HCT116 (cell line): ENCODE measurements at regions not wholly inside any gene's neighbourhood (a gene's known extent, or its start where the extent isn't known, plus 50 kb on each side); places are given as distances from the start of the nearest gene placed in this dataset.

ENCODE experiments used
- ATAC-seq: fragments of 200-7000 bp; cut with Tn5 transposase; 2 replicates; pipeline ENCODE4 v1.9.1; 2020; ENCODE audit warnings: mild to moderate bottlenecking, moderate library complexity
- BruUV-seq: library from RNA; stranded (reverse); fragments of 400-500 nt; replicated peaks from 2 replicates; lab custom pipeline; 2021; lab: Mats Ljungman, UMichigan
- CTCF ChIA-PET: fragments of 300-600 bp; sonication (Branson Sonifier 250); formaldehyde crosslinking; loops from one replicate; lab custom pipeline; 2021; ENCODE audit warnings: antibody characterized with exemption; lab: Charles Lee
- POLR2A ChIA-PET: fragments of 300-600, 350-600 bp; sonication (Branson Sonifier 250); formaldehyde crosslinking; loops from one replicate; lab custom pipeline; 2021; ENCODE audit warnings: antibody characterized with exemption; lab: Charles Lee
- RAD21 ChIA-PET, 2 experiments: fragments of 300-600 bp; sonication (Branson Sonifier 250); formaldehyde crosslinking; loops; one replicate each; lab custom pipeline; 2023; ENCODE audit warnings: low total read pairs in 2 of 2; ENCODE audit not compliant: uncharacterized antibody in 2 of 2, unreplicated experiment in 2 of 2, low non-redundant PET in 1 of 2; lab: Charles Lee
- DNase-seq: peaks from one replicate; pipeline ENCODE4 v3.0.0-alpha.2; 2010; ENCODE audit warnings: low read depth, low spot score
- H2AFZ ChIP-seq: fragments of 200-600 bp; shearing (Covaris generic), sonication (generic); 2 replicates; pipeline ENCODE4 v1.6.1; 2017; ENCODE audit warnings: low read depth, mixed run types, mixed read lengths, antibody characterized with exemption, low read length; ENCODE audit not compliant: poor library complexity, severe bottlenecking
- H3K27ac ChIP-seq: 2 replicates; pipeline ENCODE4 v1.5.1; 2012; ENCODE audit warnings: low read depth, low read length
- H3K27me3 ChIP-seq: fragments of 200-600 bp; sonication (generic); 2 replicates; pipeline ENCODE4 v1.6.1; 2016; ENCODE audit warnings: mixed run types, low read length, mixed read lengths; ENCODE audit not compliant: insufficient read depth
- H3K36me3 ChIP-seq, 2 experiments: fragments of 200-500 bp in 1 of 2; fragments of 200-600 bp in 1 of 2; sonication (Bioruptor generic) in 1 of 2; sonication (generic) in 1 of 2; 2 replicates each; pipeline versions ENCODE4 v1.5.1 to v1.6.1; 2014 to 2016; ENCODE audit warnings: low read length in 2 of 2, inconsistent platforms in 1 of 2, mixed read lengths in 1 of 2, mixed run types in 1 of 2; ENCODE audit not compliant: insufficient read depth in 2 of 2, control insufficient read depth in 1 of 2
- H3K4me1 ChIP-seq, 2 experiments: fragments of 200-600 bp in 1 of 2; sonication (generic) in 1 of 2; 2 replicates each; pipeline versions ENCODE4 v1.5.1 to v1.6.1; 2012 to 2017; ENCODE audit warnings: low read length in 2 of 2, inconsistent platforms in 1 of 2, mild to moderate bottlenecking in 1 of 2, mixed read lengths in 1 of 2, mixed run types in 1 of 2, moderate library complexity in 1 of 2; ENCODE audit not compliant: insufficient read depth in 2 of 2, control insufficient read depth in 1 of 2
- H3K4me2 ChIP-seq: fragments of 200-600 bp; sonication (generic); 2 replicates; pipeline ENCODE4 v1.6.1; 2017; ENCODE audit warnings: mixed run types, low read length, mixed read lengths
- H3K4me3 ChIP-seq, 2 experiments: fragments of 200-600 bp in 1 of 2; sonication (generic) in 1 of 2; replicated peaks in 1 of 2; 2 replicates each; pipeline ENCODE4 v1.5.1; 2011 to 2016; ENCODE audit warnings: low read length in 2 of 2, control low read depth in 1 of 2, low read depth in 1 of 2, mild to moderate bottlenecking in 1 of 2, mixed read lengths in 1 of 2, mixed run types in 1 of 2
- H3K79me2 ChIP-seq: fragments of 200-600 bp; sonication (generic); 2 replicates; pipeline ENCODE4 v1.6.1; 2017; ENCODE audit warnings: mild to moderate bottlenecking, mixed run types, low read length, moderate library complexity, mixed read lengths; ENCODE audit not compliant: insufficient read depth
- H3K9ac ChIP-seq: fragments of 200-600 bp; sonication (generic); 2 replicates; pipeline ENCODE4 v1.6.1; 2016; ENCODE audit warnings: low read length, mixed read lengths
- H3K9me2 ChIP-seq: fragments of 200-600 bp; sonication (generic), shearing (Covaris generic); 2 replicates; pipeline ENCODE4 v1.6.1; 2017; ENCODE audit warnings: mixed run types, mild to moderate bottlenecking, moderate library complexity; ENCODE audit not compliant: insufficient read depth
- H3K9me3 ChIP-seq, 2 experiments: fragments of 200-500 bp in 1 of 2; fragments of 200-600 bp in 1 of 2; sonication (Bioruptor generic) in 1 of 2; sonication (generic) in 1 of 2; 2 replicates each; pipeline ENCODE4 v1.6.1; 2014 to 2017; ENCODE audit warnings: low read length in 2 of 2, mixed read lengths in 2 of 2, inconsistent platforms in 1 of 2, low read depth in 1 of 2, mild to moderate bottlenecking in 1 of 2, mixed run types in 1 of 2, moderate library complexity in 1 of 2; ENCODE audit not compliant: control insufficient read depth in 1 of 2, insufficient read depth in 1 of 2
- H4K20me1 ChIP-seq: fragments of 200-600 bp; sonication (generic), shearing (Covaris generic); 2 replicates; pipeline ENCODE4 v1.6.1; 2017; ENCODE audit warnings: mixed run types, mild to moderate bottlenecking, moderate library complexity; ENCODE audit not compliant: insufficient read depth
- CBX3 ChIP-seq: IDR thresholded peaks from 2 replicates; pipeline ENCODE4 v1.6.1; 2012; ENCODE audit warnings: low read depth
- CEBPB ChIP-seq: IDR thresholded peaks from 2 replicates; pipeline ENCODE4 v1.6.1; 2012; ENCODE audit warnings: low read depth
- CTCF ChIP-seq, 3 experiments: fragments of 200-600 bp in 1 of 3; sonication (generic) in 1 of 3; IDR thresholded peaks in 2 of 3; conservative IDR thresholded peaks in 1 of 3; 2 replicates each; pipeline ENCODE4 v1.5.1; 2012 to 2017; ENCODE audit warnings: low read depth in 2 of 3, low read length in 2 of 3, antibody characterized with exemption in 1 of 3, borderline replicate concordance in 1 of 3, control low read depth in 1 of 3, mild to moderate bottlenecking in 1 of 3, mixed read lengths in 1 of 3, mixed run types in 1 of 3, moderate library complexity in 1 of 3; ENCODE audit not compliant: insufficient read depth in 1 of 3
- EGR1 ChIP-seq: IDR thresholded peaks from 2 replicates; pipeline ENCODE4 v1.6.1; 2012; ENCODE audit warnings: low read depth
- EZH2 ChIP-seq: fragments of 200-600 bp; sonication (generic); IDR thresholded peaks from 2 replicates; pipeline ENCODE4 v1.6.1; 2017; ENCODE audit warnings: antibody characterized with exemption, mixed run types
- FOSL1 ChIP-seq: IDR thresholded peaks from 2 replicates; pipeline ENCODE4 v1.6.1; 2012; ENCODE audit warnings: low read depth
- POLR2A ChIP-seq: IDR thresholded peaks from 2 replicates; pipeline ENCODE4 v1.7.0; 2011; ENCODE audit warnings: borderline replicate concordance; ENCODE audit not compliant: insufficient read depth, insufficient read length; ENCODE audit errors: extremely low read depth
- REST ChIP-seq: IDR thresholded peaks from 2 replicates; pipeline ENCODE4 v1.6.1; 2012; ENCODE audit warnings: low read depth
- SP1 ChIP-seq: IDR thresholded peaks from 2 replicates; pipeline ENCODE4 v1.6.1; 2012; ENCODE audit warnings: low read depth
- TCF7L2 ChIP-seq: IDR thresholded peaks from 2 replicates; pipeline ENCODE4 v1.7.0; 2011; ENCODE audit warnings: borderline replicate concordance, inconsistent platforms; ENCODE audit not compliant: insufficient read depth, insufficient read length; ENCODE audit errors: extremely low read depth
- ZBTB33 ChIP-seq: IDR thresholded peaks from 2 replicates; pipeline ENCODE4 v1.6.1; 2011; ENCODE audit warnings: mild to moderate bottlenecking, low read length, moderate library complexity; ENCODE audit not compliant: insufficient replicate concordance; ENCODE audit errors: extremely low read depth
- ZNF274 ChIP-seq: fragments of 200-500 bp; sonication (Bioruptor generic); IDR thresholded peaks from 2 replicates; pipeline ENCODE4 v1.6.1; 2014; ENCODE audit warnings: mild to moderate bottlenecking, low read depth, low read length, inconsistent platforms
- intact Hi-C: fragments of 100-400 bp; cut with micrococcal nuclease; formaldehyde crosslinking; loops from 2 replicates; pipeline ENCODE4 v1.10.0; 2022

- Histone ChIP-seq H3K79me2 (no peaks in the 10 kb centered on the region), H2AFZ (no peak overlapping the region), H4K20me1 (no peaks in the 10 kb centered on the region), H3K27me3 (no peaks in the 10 kb centered on the region), H3K4me2 (no peak overlapping the region), H3K4me1 (no peaks in the 10 kb centered on the region), H3K4me3 (no peak overlapping the region), H3K9ac (no peak overlapping the region), H3K27ac (no peak overlapping the region), H3K9me3 (no peaks in the 10 kb centered on the region), H3K36me3 (no peaks in the 10 kb centered on the region), H3K9me2 (no peaks in the 10 kb centered on the region)
- no peak for DNase-seq
- RAD21 ChIA-PET, result no interaction called here
- POLR2A ChIA-PET, result no interaction called here
- ATAC-seq, result no peak
- intact Hi-C loops, result no loop called here
- no TSS peak for BruUV-seq
- TF ChIP-seq EGR1, result no peak
- TF ChIP-seq REST, result no peak
- no peak for TF ChIP-seq POLR2A
- no peak for TF ChIP-seq TCF7L2
- TF ChIP-seq ZNF274, result no peak
- no peak for TF ChIP-seq CBX3
- no peak for TF ChIP-seq FOSL1
- no peak for TF ChIP-seq ZBTB33
- no peak for TF ChIP-seq CEBPB
- TF ChIP-seq CTCF (IDR thresholded peaks at IDR 0.05 in 2 of 3, conservative IDR thresholded peaks at IDR 0.05 in 1 of 3; ENCODE audit: borderline replicate concordance in 1 of 3, insufficient read depth in 1 of 3, low read depth in 2 of 3, low read length in 2 of 3), result no peak
- no peak for TF ChIP-seq SP1
- no peak for TF ChIP-seq EZH2
- CTCF ChIA-PET, result no interaction called here
Observed at GRCh38 chr6:74657011-74657410, 548.8 kb downstream of the COL12A1 start.
